ENCODE measurements at regions not wholly inside any gene's neighbourhood (a gene's known extent, or its start where the extent isn't known, plus 50 kb on each side); places are given as distances from the start of the nearest gene placed in this dataset.

GRCh38 chr14:54108481-54109471 is 152.2 kb upstream of the BMP4 start:
- TF ChIP-seq CTCF (IDR thresholded peaks at IDR 0.05) = no peak

DNA sequence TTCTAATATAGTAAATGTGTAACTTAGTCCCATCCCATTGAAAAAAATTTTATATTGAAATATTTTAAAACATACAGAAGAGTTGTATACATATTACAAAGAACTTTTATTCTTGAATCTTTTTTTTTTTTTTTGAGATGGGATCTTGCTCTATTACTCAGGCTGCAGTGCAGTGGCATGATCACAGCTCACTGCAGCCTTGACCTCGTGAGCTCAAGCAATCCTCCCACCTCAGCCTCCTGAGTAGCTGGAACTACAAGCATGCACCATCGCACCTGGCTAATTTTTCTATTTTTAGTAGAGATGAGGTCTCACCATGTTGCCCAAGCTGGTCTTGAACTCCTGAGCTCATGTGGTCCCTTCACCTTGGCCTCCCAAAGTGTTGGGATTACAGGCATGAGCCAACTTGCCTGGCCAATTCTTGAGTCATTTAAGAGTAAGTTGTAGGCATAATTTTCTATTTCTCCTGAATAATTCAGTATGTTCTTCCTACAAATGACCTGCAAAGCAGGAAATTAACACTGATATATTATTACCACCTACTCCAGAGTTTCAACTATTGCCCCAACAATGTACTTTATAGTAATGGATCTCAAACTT is 153.0 kb upstream of the BMP4 start:
- no peak for TF ChIP-seq CTCF (IDR thresholded peaks at IDR 0.05)

- TF ChIP-seq CTCF (IDR thresholded peaks at IDR 0.05) = no peak
Observed at GRCh38 chr14:54114941-54115340, 158.3 kb upstream of the BMP4 start.

DNA sequence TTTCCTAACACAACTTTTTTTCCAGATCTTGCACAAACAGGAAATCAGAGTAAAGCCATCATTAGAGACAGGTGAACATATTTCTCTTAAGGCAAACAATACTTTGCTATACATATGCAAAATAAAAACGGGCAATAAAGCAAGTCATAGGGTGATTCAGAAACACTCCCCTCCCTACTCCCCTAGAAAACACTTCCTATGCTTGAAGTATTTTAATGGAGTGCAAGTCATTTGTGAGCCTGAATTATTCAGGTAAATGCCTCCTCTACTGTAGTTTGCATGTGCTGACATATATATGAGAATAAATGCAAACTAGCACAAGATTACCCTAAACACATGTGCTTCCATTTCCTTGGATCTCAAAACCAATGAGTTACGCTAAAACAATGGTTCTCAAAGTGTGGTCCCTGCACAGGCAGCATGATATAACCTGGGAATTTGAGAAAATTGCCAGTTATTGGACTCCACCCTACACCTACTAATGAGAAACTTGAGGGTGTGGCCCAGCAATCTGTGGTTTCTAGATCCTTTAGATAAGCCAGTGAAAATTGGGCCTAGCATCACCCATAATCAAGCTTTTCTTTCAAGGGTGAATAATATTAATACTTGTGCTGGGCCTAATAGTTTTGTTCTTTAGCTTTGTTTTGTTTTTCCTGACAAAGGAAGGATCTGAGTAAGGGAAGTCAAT is 159.7 kb upstream of the BMP4 start:
- no peak for TF ChIP-seq CTCF (IDR thresholded peaks at IDR 0.05)

DNA sequence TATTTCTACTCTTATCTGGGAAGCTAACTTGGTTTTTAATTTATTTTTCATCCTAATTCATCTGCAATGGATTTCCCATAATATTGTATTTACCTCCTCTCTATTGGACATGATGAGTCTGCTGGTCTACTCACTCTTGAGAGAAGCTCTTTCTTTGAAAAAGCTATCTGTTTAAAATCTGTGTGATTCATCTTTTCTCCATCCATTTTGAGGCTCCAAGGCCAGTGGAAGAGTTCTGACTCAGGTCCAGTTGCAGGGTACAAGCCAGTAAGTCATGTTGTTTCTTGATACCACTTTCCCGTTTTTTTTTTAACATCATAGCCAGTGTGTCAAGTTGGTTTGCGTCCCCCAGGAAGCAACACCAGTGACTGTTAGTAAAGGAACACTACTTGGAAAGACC is 160.3 kb upstream of the BMP4 start:
- no peak for TF ChIP-seq CTCF (IDR thresholded peaks at IDR 0.05)

GRCh38 chr14:54117396-54117795 is 160.8 kb upstream of the BMP4 start:
- no peak for TF ChIP-seq CTCF (IDR thresholded peaks at IDR 0.05)

DNA sequence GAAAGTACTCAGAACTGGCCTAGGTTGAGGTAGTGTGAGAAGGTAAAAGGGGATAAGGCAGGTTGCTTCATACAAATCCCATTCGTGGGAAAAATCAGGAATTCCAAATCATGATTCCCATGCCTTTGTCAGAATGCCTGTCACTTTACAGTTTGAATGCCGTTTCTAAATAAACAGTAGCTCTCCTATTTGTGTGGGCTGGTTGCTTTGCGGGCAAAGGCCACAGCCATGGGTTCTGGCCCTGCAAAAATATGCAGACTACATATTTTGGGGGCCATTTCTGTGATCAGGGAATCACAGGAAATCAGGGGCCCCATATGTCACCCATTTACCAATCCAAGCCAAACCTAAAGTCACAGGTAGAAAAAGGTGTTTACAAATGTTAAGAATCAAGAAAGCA is 161.3 kb upstream of the BMP4 start:
- no peak for TF ChIP-seq CTCF (IDR thresholded peaks at IDR 0.05)

All from LNCAP (cell line).